ENCODE measurements at regions not wholly inside any gene's neighbourhood (a gene's known extent, or its start where the extent isn't known, plus 50 kb on each side); places are given as distances from the start of the nearest gene placed in this dataset.

DNA sequence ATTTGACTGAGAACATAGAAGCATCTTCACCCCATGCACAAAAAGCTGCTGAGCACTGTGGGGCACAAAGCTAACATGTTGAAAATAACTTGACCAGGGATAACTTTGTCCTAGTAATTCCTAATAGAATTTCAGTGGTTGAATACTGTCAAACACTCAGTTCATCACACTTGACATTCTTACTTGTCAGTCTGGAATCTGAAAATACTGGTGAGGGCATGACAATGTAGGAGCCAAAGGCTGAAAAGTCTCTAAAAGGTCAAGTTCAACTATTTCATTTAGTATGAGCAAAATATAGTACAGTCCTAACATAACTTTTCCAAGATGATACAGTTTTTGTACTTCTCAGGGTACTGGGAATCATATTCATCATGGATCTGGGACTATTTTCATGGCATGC is 504.4 kb upstream of the LMO3 start:
- H3K27ac ChIP-seq (ENCODE audit: low read length) = no peak overlapping the region
- H3K27ac Mint-ChIP-seq = no peak overlapping the region
- H3K27me3 ChIP-seq (ENCODE audit: control insufficient read depth, insufficient read depth, low read length) = no peaks in the 10 kb centered on the region
- DNase-seq (no peak), ATAC-seq (no peak)
- H3K4me3 Mint-ChIP-seq = no peak overlapping the region
- intact Hi-C loops (cut with micrococcal nuclease) = no loop called here
- no peaks in the 10 kb centered on the region for H3K4me1 ChIP-seq (ENCODE audit: control insufficient read depth, insufficient read depth, low read length)
- no peak overlapping the region for H3K4me3 ChIP-seq (ENCODE audit: low read length)
- H3K9me3 Mint-ChIP-seq = peaks cover 13 to 28% of the 10 kb centered on the region in 2 donors
- no peaks in the 10 kb centered on the region for H3K9me3 ChIP-seq (ENCODE audit: control insufficient read depth, insufficient read depth, low read length)
- TF ChIP-seq, protein P1, sequence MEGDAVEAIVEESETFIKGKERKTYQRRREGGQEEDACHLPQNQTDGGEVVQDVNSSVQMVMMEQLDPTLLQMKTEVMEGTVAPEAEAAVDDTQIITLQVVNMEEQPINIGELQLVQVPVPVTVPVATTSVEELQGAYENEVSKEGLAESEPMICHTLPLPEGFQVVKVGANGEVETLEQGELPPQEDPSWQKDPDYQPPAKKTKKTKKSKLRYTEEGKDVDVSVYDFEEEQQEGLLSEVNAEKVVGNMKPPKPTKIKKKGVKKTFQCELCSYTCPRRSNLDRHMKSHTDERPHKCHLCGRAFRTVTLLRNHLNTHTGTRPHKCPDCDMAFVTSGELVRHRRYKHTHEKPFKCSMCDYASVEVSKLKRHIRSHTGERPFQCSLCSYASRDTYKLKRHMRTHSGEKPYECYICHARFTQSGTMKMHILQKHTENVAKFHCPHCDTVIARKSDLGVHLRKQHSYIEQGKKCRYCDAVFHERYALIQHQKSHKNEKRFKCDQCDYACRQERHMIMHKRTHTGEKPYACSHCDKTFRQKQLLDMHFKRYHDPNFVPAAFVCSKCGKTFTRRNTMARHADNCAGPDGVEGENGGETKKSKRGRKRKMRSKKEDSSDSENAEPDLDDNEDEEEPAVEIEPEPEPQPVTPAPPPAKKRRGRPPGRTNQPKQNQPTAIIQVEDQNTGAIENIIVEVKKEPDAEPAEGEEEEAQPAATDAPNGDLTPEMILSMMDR (IDR thresholded peaks at IDR 0.05) = no peak
- H3K36me3 Mint-ChIP-seq = peaks cover 7% of the 10 kb centered on the region
- H3K27me3 Mint-ChIP-seq (ENCODE audit: low read depth in 2 of 2) = no peaks in the 10 kb centered on the region
- no peaks in the 10 kb centered on the region for H3K4me1 Mint-ChIP-seq
- no peaks in the 10 kb centered on the region for H3K36me3 ChIP-seq (ENCODE audit: control insufficient read depth, insufficient read depth, low read length)

DNA sequence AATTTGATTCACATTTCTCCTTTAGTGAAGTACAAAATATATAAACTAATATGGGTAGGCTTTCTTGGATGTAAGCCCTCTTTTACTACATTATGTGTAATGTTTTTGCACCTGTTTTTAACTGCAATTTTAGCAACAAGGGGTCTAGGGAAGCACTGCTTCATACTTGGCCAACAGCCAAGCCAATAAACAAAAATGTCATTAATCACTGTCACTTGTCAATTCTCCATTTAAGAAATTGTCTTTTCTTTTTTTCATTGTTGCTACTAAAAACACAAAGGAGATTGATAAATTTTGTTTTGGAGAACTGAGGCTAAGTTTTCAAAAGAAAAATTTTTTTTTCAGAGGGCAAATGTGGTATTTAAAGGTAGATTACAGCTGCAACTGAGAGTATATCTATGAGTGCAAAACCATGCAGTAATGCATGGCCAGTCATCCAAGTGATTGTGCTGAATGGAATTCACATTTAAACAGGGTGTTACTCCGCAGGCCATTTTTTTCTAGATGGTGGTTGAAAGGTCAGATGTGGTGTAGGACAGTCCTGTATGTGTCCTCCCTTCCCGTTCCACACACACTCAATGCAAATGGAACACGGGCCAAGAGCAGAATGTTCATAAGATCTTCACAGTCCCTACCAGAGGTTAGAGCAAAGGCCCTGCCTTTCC is 503.0 kb upstream of the LMO3 start:
- H3K4me1 ChIP-seq (ENCODE audit: control insufficient read depth, insufficient read depth, low read length) = no peaks in the 10 kb centered on the region
- no peak overlapping the region for H3K4me3 ChIP-seq (ENCODE audit: low read length)
- TF ChIP-seq, protein P1 (IDR thresholded peaks at IDR 0.05) = no peak
- Mint-ChIP-seq H3K36me3 (peaks cover 2% of the 10 kb centered on the region), H3K4me1 (no peaks in the 10 kb centered on the region), H3K4me3 (no peak overlapping the region), H3K9me3 (peaks cover 14 to 26% of the 10 kb centered on the region in 2 donors), H3K27me3 (ENCODE audit: low read depth in 2 of 2) (no peaks in the 10 kb centered on the region), H3K27ac (no peak overlapping the region)
- no peaks in the 10 kb centered on the region for H3K9me3 ChIP-seq (ENCODE audit: control insufficient read depth, insufficient read depth, low read length)
- no peaks in the 10 kb centered on the region for H3K27me3 ChIP-seq (ENCODE audit: control insufficient read depth, insufficient read depth, low read length)
- intact Hi-C loops (cut with micrococcal nuclease) = no loop called here
- WGBS (ENCODE audit: insufficient coverage) = 81% methylated on average over 3 of the region's 3 CpGs
- DNase-seq (no peak), ATAC-seq (no peak)
- no peak overlapping the region for H3K27ac ChIP-seq (ENCODE audit: low read length)
- no peaks in the 10 kb centered on the region for H3K36me3 ChIP-seq (ENCODE audit: control insufficient read depth, insufficient read depth, low read length)

DNA sequence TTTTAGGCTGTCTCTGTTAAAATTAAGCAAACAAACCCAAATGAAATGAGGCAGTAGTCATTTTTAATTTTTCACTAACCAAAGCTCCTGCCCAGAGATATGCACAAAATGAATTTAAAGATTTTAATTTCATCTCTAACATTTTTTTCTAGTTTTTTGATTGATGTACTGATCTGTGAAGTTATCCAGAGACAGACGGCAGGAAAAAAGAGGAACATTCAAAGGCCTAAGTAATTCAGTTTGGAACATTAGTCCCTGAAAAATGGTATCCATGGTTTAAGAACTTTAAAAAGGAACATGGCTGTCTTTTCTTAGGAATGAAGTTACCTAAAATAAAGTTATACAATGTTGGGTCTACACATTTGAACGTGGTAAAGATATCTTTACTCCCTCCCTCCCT is 498.8 kb upstream of the LMO3 start:
- Histone ChIP-seq H3K27me3 (ENCODE audit: control insufficient read depth, insufficient read depth, low read length) (no peaks in the 10 kb centered on the region), H3K4me3 (ENCODE audit: low read length) (no peak overlapping the region), H3K9me3 (ENCODE audit: control insufficient read depth, insufficient read depth, low read length) (no peaks in the 10 kb centered on the region), H3K27ac (ENCODE audit: low read length) (no peak overlapping the region), H3K4me1 (ENCODE audit: control insufficient read depth, insufficient read depth, low read length) (no peaks in the 10 kb centered on the region), H3K36me3 (ENCODE audit: control insufficient read depth, insufficient read depth, low read length) (no peaks in the 10 kb centered on the region)
- DNase-seq = no peak
- intact Hi-C loops (cut with micrococcal nuclease) = no loop called here
- H3K36me3 Mint-ChIP-seq = no peaks in the 10 kb centered on the region
- 50% methylated on average over 1 of the region's 2 CpGs for WGBS (ENCODE audit: insufficient coverage)
- H3K27me3 Mint-ChIP-seq (ENCODE audit: low read depth in 2 of 2) = no peaks in the 10 kb centered on the region
- H3K9me3 Mint-ChIP-seq = peaks cover 13 to 23% of the 10 kb centered on the region in 2 donors
- ATAC-seq = no peak
- no peaks in the 10 kb centered on the region for H3K4me1 Mint-ChIP-seq
- TF ChIP-seq, protein P1 (IDR thresholded peaks at IDR 0.05) = no peak
- H3K4me3 Mint-ChIP-seq = no peak overlapping the region
- no peak overlapping the region for H3K27ac Mint-ChIP-seq

DNA sequence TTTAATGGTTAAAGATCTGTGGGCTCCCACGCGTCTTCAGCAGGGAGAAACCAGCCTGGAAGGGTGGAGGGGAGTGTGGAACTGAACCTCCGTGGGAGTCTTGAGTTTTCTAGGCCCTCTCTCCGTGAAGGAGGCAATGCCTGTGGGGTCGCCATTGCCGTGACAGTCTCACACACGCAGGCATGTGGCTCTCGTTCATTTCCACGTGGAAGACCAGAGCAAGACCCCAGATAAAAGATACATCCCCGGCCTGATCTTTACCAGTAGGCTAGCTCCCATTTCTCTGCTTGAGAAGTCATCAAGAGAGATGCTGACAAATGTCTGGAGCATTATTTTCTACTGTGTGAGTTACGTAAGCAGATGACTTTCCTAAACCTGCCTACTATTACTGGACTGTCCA is 491.7 kb upstream of the LMO3 start:
- H3K9me3 Mint-ChIP-seq = peaks cover 20 to 29% of the 10 kb centered on the region in 2 donors
- no peak for ATAC-seq
- Histone ChIP-seq H3K36me3 (ENCODE audit: control insufficient read depth, insufficient read depth, low read length) (no peaks in the 10 kb centered on the region), H3K4me3 (ENCODE audit: low read length) (no peak overlapping the region), H3K9me3 (ENCODE audit: control insufficient read depth, insufficient read depth, low read length) (peaks cover 6% of the 10 kb centered on the region), H3K4me1 (ENCODE audit: control insufficient read depth, insufficient read depth, low read length) (no peaks in the 10 kb centered on the region), H3K27me3 (ENCODE audit: control insufficient read depth, insufficient read depth, low read length) (no peaks in the 10 kb centered on the region), H3K27ac (ENCODE audit: low read length) (no peak overlapping the region)
- H3K4me3 Mint-ChIP-seq = no peak overlapping the region
- H3K36me3 Mint-ChIP-seq = no peaks in the 10 kb centered on the region
- DNase-seq = peak in 1 of 2 donors; percentile 2
- no peaks in the 10 kb centered on the region for H3K4me1 Mint-ChIP-seq
- H3K27ac Mint-ChIP-seq = no peak overlapping the region
- intact Hi-C loops (cut with micrococcal nuclease) = no loop called here
- 86% methylated on average over 11 of the region's 11 CpGs for WGBS (ENCODE audit: insufficient coverage)
- TF ChIP-seq, protein P1 (IDR thresholded peaks at IDR 0.05) = no peak
- H3K27me3 Mint-ChIP-seq (ENCODE audit: low read depth in 2 of 2) = no peaks in the 10 kb centered on the region
